ENCODE measurements at regions not wholly inside any gene's neighbourhood (a gene's known extent, or its start where the extent isn't known, plus 50 kb on each side); places are given as distances from the start of the nearest gene placed in this dataset.

GRCh38 chr2:80737047-80737446, 432.5 kb upstream of the LRRTM1 start:
- DNase-seq (ENCODE audit: low read depth in 4 of 4, low spot score in 3 of 4): no peak

DNA sequence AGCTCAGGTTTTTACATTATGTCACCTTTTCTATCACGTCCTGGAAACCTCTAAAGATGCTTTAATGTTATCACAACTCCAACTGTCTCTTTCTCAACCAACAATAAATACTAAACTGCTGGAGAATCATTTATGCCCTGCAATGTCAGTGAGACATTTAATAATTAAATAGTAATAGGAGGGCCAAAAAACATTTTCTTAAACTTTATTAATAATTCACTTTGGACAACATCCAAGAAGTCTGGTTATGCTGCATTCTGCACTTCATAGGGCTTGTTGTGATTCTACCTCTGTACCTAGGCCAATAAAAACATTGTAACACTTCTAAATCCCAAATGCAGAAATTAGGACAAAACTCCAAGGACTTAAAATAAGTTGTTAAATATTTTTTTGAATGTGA, 420.4 kb upstream of the LRRTM1 start:
- DNase-seq (ENCODE audit: low read depth in 4 of 4, low spot score in 3 of 4): no peak

- no peak for DNase-seq (ENCODE audit: low read depth in 4 of 4, low spot score in 3 of 4)
Measured at GRCh38 chr2:80722803-80723202, 418.3 kb upstream of the LRRTM1 start.

GRCh38 chr2:80719607-80720006, 415.1 kb upstream of the LRRTM1 start:
- no peak for DNase-seq (ENCODE audit: low read depth in 4 of 4, low spot score in 3 of 4)

GRCh38 chr2:80715433-80715832, 410.9 kb upstream of the LRRTM1 start:
- no peak for DNase-seq (ENCODE audit: low read depth in 4 of 4, low spot score in 3 of 4)

- no peak for DNase-seq (ENCODE audit: low read depth in 4 of 4, low spot score in 3 of 4)
Measured at GRCh38 chr2:80711915-80712314, 407.4 kb upstream of the LRRTM1 start.

DNA sequence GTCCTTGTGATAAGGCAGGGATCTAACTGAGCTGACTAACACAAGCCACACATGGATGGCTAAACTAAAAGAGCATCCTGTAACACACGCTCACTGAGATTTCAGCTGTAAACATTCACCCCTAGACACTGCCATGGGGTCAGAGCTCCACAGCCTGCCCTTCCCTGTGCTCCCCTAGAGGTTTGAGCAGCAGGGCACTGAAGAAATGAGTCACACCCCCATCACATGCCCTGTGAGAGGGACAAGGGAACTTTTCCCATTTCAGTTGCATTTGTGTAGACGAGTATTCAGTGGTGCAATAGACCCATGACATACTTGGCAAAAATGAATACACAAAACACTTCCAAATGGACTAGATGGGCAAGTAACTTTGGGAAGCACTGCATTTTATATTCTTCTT, 402.4 kb upstream of the LRRTM1 start:
- DNase-seq (ENCODE audit: low read depth in 4 of 4, low spot score in 3 of 4): no peak

DNA sequence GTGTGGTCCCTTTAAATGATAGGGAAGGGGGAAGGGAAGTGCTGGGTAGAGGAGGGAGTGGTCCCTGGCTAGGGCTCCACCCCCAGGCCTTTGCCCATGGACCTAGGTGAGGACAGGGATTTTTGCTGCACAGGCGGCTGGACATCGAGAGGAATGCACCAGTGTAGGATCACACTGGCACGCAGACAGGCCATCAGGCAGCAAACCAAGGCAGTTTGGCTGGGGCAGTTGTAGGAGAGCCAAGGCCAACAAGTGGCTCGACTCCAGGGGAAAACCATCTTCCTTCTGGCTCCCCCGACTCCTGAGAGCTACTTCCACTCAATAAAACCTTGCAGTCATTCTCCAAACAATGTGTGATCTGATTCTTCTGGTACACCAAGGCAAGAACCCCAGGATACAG, 402.0 kb upstream of the LRRTM1 start:
- DNase-seq (ENCODE audit: low read depth in 4 of 4, low spot score in 3 of 4): no peak

- DNase-seq (ENCODE audit: low read depth in 4 of 4, low spot score in 3 of 4): no peak
Measured at GRCh38 chr2:80703532-80703931, 399.0 kb upstream of the LRRTM1 start.

DNA sequence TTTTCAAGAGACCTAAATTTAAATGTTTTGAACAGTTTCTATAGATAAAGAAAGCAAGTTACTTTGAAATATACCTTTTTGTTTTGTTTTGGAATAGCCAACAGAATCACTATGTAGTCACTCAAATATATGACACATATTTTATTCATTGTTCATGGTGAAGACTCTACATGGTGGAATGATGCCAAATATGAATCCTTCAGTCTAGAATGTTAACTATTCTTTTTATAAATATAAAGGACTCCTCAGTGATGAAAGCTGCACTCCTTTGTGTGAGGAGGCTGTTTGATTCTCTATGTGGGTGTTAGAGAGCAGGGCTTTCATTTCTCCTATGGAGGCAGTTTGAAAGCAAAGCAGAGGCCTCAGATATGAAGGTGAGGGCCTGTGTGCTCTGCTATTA, 396.4 kb upstream of the LRRTM1 start:
- no peak for DNase-seq (ENCODE audit: low read depth in 4 of 4, low spot score in 3 of 4)

Measured in left renal pelvis (tissue), 4 donors.